Stimulated activated CD8-positive, alpha-beta memory T cell treated with anti-CD3 and anti-CD28 coated beads, Interleukin-4, amount 100 ng/mL, for 24 hours (primary cell): ENCODE measurements at regions not wholly inside any gene's neighbourhood (a gene's known extent, or its start where the extent isn't known, plus 50 kb on each side); places are given as distances from the start of the nearest gene placed in this dataset.
"Not testable (repeated sequence)": the region's sequence is repeated elsewhere in the genome, so short reads cannot be mapped to it uniquely, and the experiment has no call there.

Experiments
- DNase-seq: peaks from one replicate; pipeline ENCODE4 v3.0.0-alpha.2; 2020; ENCODE audit warnings: low read depth

GRCh38 chr6:167690167-167690922, 136.4 kb upstream of the AFDN start:
- not testable (repeated sequence) for DNase-seq

- DNase-seq, result no peak
Measured at GRCh38 chr6:167690931-167691330, 135.8 kb upstream of the AFDN start.

- DNase-seq, result no peak
Measured at GRCh38 chr6:167691533-167692312, 135.0 kb upstream of the AFDN start.

GRCh38 chr6:167693478-167693877, 133.2 kb upstream of the AFDN start:
- DNase-seq, result not testable (repeated sequence)

- DNase-seq, result no peak
Measured at GRCh38 chr6:167695831-167696230, 130.9 kb upstream of the AFDN start.

- DNase-seq, result no peak
Measured at GRCh38 chr6:167696296-167696695, 130.4 kb upstream of the AFDN start.

GRCh38 chr6:167697316-167697715, 129.4 kb upstream of the AFDN start:
- DNase-seq, result no peak

GRCh38 chr6:167698540-167698939, 128.2 kb upstream of the AFDN start:
- no peak for DNase-seq

- peak; percentile 34 for DNase-seq
Measured at GRCh38 chr6:167699141-167699931, 127.4 kb upstream of the AFDN start.

- no peak for DNase-seq
Measured at GRCh38 chr6:167700199-167700598, 126.5 kb upstream of the AFDN start.

GRCh38 chr6:167701010-167701409, 125.7 kb upstream of the AFDN start:
- no peak for DNase-seq

- no peak for DNase-seq
Measured at GRCh38 chr6:167702241-167702827, 124.4 kb upstream of the AFDN start.

- DNase-seq, result no peak
Measured at GRCh38 chr6:167703347-167703746, 123.4 kb upstream of the AFDN start.

- no peak for DNase-seq
Measured at GRCh38 chr6:167703781-167704180, 122.9 kb upstream of the AFDN start.

GRCh38 chr6:167704396-167704901, 122.3 kb upstream of the AFDN start:
- DNase-seq, result no peak

- DNase-seq, result no peak
Measured at GRCh38 chr6:167705211-167705750, 121.4 kb upstream of the AFDN start.

- DNase-seq, result peak; percentile 45
Measured at GRCh38 chr6:167706313-167707109, 120.2 kb upstream of the AFDN start.

- no peak for DNase-seq
Measured at GRCh38 chr6:167707686-167708500, 118.8 kb upstream of the AFDN start.

- no peak for DNase-seq
Measured at GRCh38 chr6:167708501-167709094, 118.1 kb upstream of the AFDN start.

- no peak for DNase-seq
Measured at GRCh38 chr6:167709196-167709595, 117.5 kb upstream of the AFDN start.
